ENCODE measurements at regions not wholly inside any gene's neighbourhood (a gene's known extent, or its start where the extent isn't known, plus 50 kb on each side); places are given as distances from the start of the nearest gene placed in this dataset.
"Not testable (repeated sequence)": the region's sequence is repeated elsewhere in the genome, so short reads cannot be mapped to it uniquely, and the experiment has no call there.

- no peak overlapping the region for H3K4me3 Mint-ChIP-seq
- CTCF ChIA-PET: no interaction called here
- no peaks in the 10 kb centered on the region for H3K4me1 Mint-ChIP-seq
Measured at GRCh38 chr4:138439143-138439581, 197.0 kb upstream of the SLC7A11 start.

GRCh38 chr4:138438608-138439007 is 196.5 kb upstream of the SLC7A11 start:
- Mint-ChIP-seq H3K36me3 (no peaks in the 10 kb centered on the region), H3K4me3 (no peak overlapping the region), H3K4me1 (no peaks in the 10 kb centered on the region), H3K27ac (no peak overlapping the region), H3K27me3 (no peaks in the 10 kb centered on the region), H3K9me3 (peaks cover 3 to 18% (median 15%) of the 10 kb centered on the region in 3 donors)
- Histone ChIP-seq H3K27me3 (replicated peaks in 1 of 2; ENCODE audit: control insufficient read depth in 2 of 2, extremely low read depth in 1 of 2, insufficient read depth in 2 of 2, low read length in 1 of 2) (no peaks in the 10 kb centered on the region), H3K36me3 (ENCODE audit: control insufficient read depth in 2 of 2, extremely low read depth in 1 of 2, insufficient read depth in 1 of 2, low read length in 1 of 2) (no peaks in the 10 kb centered on the region), H3K9me3 (no peaks in the 10 kb centered on the region), H3K4me3 (ENCODE audit: control insufficient read depth in 1 of 2, extremely low read depth in 1 of 2, low read length in 1 of 2) (no peak overlapping the region), H3K27ac (ENCODE audit: low read length) (no peak overlapping the region), H3K4me1 (ENCODE audit: control insufficient read depth in 1 of 2, extremely low read depth in 1 of 2, insufficient read depth in 2 of 2, low read length in 2 of 2) (no peaks in the 10 kb centered on the region)
- DNase-seq (no peak), ATAC-seq (replicated peaks in 1 of 4) (no peak)
- CTCF ChIA-PET: no interaction called here
- POLR2A ChIA-PET: no interaction called here

More at GRCh38 chr4:138439143-138439581, 197.0 kb upstream of the SLC7A11 start:
- no peak overlapping the region for H3K4me3 ChIP-seq (ENCODE audit: control insufficient read depth in 1 of 2, extremely low read depth in 1 of 2, low read length in 1 of 2)
- H3K27me3 Mint-ChIP-seq: no peaks in the 10 kb centered on the region
- H3K36me3 ChIP-seq (ENCODE audit: control insufficient read depth in 2 of 2, extremely low read depth in 1 of 2, insufficient read depth in 1 of 2, low read length in 1 of 2): no peaks in the 10 kb centered on the region
- no peaks in the 10 kb centered on the region for H3K36me3 Mint-ChIP-seq
- H3K27ac Mint-ChIP-seq: no peak overlapping the region
- no peak overlapping the region for H3K27ac ChIP-seq (ENCODE audit: low read length)
- H3K4me1 ChIP-seq (ENCODE audit: control insufficient read depth in 1 of 2, extremely low read depth in 1 of 2, insufficient read depth in 2 of 2, low read length in 2 of 2): no peaks in the 10 kb centered on the region
- no CpG with 5 or more reads among the region's 5 CpGs for WGBS (ENCODE audit: insufficient coverage)
- H3K27me3 ChIP-seq (replicated peaks in 1 of 2; ENCODE audit: control insufficient read depth in 2 of 2, extremely low read depth in 1 of 2, insufficient read depth in 2 of 2, low read length in 1 of 2): no peaks in the 10 kb centered on the region
- ATAC-seq (replicated peaks in 1 of 4): no peak
- peaks cover 3 to 17% (median 14%) of the 10 kb centered on the region in 3 donors for H3K9me3 Mint-ChIP-seq
- POLR2A ChIA-PET: no interaction called here
- DNase-seq: no peak
- H3K9me3 ChIP-seq: no peaks in the 10 kb centered on the region

GRCh38 chr4:138437263-138437851 is 195.2 kb upstream of the SLC7A11 start:
- H3K4me3 Mint-ChIP-seq: no peak overlapping the region
- no peaks in the 10 kb centered on the region for H3K27me3 ChIP-seq (replicated peaks in 1 of 2; ENCODE audit: control insufficient read depth in 2 of 2, extremely low read depth in 1 of 2, insufficient read depth in 2 of 2, low read length in 1 of 2)
- no peaks in the 10 kb centered on the region for H3K36me3 ChIP-seq (ENCODE audit: control insufficient read depth in 2 of 2, extremely low read depth in 1 of 2, insufficient read depth in 1 of 2, low read length in 1 of 2)
- H3K27me3 Mint-ChIP-seq: no peaks in the 10 kb centered on the region
- peaks cover 3 to 21% (median 17%) of the 10 kb centered on the region in 3 donors for H3K9me3 Mint-ChIP-seq
- no peaks in the 10 kb centered on the region for H3K4me1 Mint-ChIP-seq
- POLR2A ChIA-PET: no interaction called here
- CTCF ChIA-PET: no interaction called here
- H3K4me3 ChIP-seq (ENCODE audit: control insufficient read depth in 1 of 2, extremely low read depth in 1 of 2, low read length in 1 of 2): no peak overlapping the region
- ATAC-seq (replicated peaks in 1 of 4): no peak
- no peak for DNase-seq
- H3K4me1 ChIP-seq (ENCODE audit: control insufficient read depth in 1 of 2, extremely low read depth in 1 of 2, insufficient read depth in 2 of 2, low read length in 2 of 2): no peaks in the 10 kb centered on the region
- no peak overlapping the region for H3K27ac Mint-ChIP-seq
- H3K9me3 ChIP-seq: no peaks in the 10 kb centered on the region
- no peaks in the 10 kb centered on the region for H3K36me3 Mint-ChIP-seq
- no peak overlapping the region for H3K27ac ChIP-seq (ENCODE audit: low read length)
- WGBS (ENCODE audit: insufficient coverage): no CpG with 5 or more reads among the region's 1 CpG

DNA sequence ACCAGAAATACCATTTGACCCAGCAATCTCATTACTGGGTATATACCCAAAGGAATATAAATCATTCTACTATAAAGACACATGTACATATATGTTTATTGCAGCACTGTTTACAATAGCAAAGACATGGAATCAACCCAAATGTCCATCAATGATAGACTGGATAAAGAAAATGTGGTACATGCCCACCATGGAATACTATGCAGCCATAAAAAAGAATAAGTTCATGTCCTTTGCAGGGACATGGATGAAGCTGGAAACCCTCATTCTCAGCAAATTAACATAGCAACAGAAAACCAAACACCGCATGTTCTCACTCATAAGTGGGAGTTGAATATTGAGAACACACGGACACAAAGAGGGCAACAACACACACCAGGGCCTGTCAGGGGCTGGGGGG is 193.6 kb upstream of the SLC7A11 start:
- H3K9me3 Mint-ChIP-seq: peaks cover 3 to 17% (median 17%) of the 10 kb centered on the region in 3 donors
- H3K27me3 Mint-ChIP-seq; H3K27me3 ChIP-seq (replicated peaks in 1 of 2; ENCODE audit: control insufficient read depth in 2 of 2, extremely low read depth in 1 of 2, insufficient read depth in 2 of 2, low read length in 1 of 2); DNase-seq; CTCF ChIA-PET; H3K4me1 Mint-ChIP-seq; H3K4me3 ChIP-seq (ENCODE audit: control insufficient read depth in 1 of 2, extremely low read depth in 1 of 2, low read length in 1 of 2); H3K36me3 ChIP-seq (ENCODE audit: control insufficient read depth in 2 of 2, extremely low read depth in 1 of 2, insufficient read depth in 1 of 2, low read length in 1 of 2); H3K4me1 ChIP-seq (ENCODE audit: control insufficient read depth in 1 of 2, extremely low read depth in 1 of 2, insufficient read depth in 2 of 2, low read length in 2 of 2); H3K9me3 ChIP-seq; H3K4me3 Mint-ChIP-seq; H3K27ac ChIP-seq (ENCODE audit: low read length); H3K36me3 Mint-ChIP-seq; ATAC-seq (replicated peaks in 1 of 4); H3K27ac Mint-ChIP-seq; POLR2A ChIA-PET: not testable (repeated sequence)
- no CpG with 5 or more reads among the region's 2 CpGs for WGBS (ENCODE audit: insufficient coverage)

- POLR2A ChIA-PET; H3K36me3 ChIP-seq (ENCODE audit: control insufficient read depth in 2 of 2, extremely low read depth in 1 of 2, insufficient read depth in 1 of 2, low read length in 1 of 2); H3K27ac ChIP-seq (ENCODE audit: low read length); H3K27ac Mint-ChIP-seq; H3K27me3 ChIP-seq (replicated peaks in 1 of 2; ENCODE audit: control insufficient read depth in 2 of 2, extremely low read depth in 1 of 2, insufficient read depth in 2 of 2, low read length in 1 of 2); ATAC-seq (replicated peaks in 1 of 4); H3K9me3 ChIP-seq; H3K4me1 Mint-ChIP-seq; H3K36me3 Mint-ChIP-seq; CTCF ChIA-PET; H3K4me3 Mint-ChIP-seq; H3K27me3 Mint-ChIP-seq; H3K4me3 ChIP-seq (ENCODE audit: control insufficient read depth in 1 of 2, extremely low read depth in 1 of 2, low read length in 1 of 2); DNase-seq; H3K4me1 ChIP-seq (ENCODE audit: control insufficient read depth in 1 of 2, extremely low read depth in 1 of 2, insufficient read depth in 2 of 2, low read length in 2 of 2): not testable (repeated sequence)
- peaks cover 3 to 17% (median 15%) of the 10 kb centered on the region in 3 donors for H3K9me3 Mint-ChIP-seq
Measured at GRCh38 chr4:138435046-138435445, 192.9 kb upstream of the SLC7A11 start.

DNA sequence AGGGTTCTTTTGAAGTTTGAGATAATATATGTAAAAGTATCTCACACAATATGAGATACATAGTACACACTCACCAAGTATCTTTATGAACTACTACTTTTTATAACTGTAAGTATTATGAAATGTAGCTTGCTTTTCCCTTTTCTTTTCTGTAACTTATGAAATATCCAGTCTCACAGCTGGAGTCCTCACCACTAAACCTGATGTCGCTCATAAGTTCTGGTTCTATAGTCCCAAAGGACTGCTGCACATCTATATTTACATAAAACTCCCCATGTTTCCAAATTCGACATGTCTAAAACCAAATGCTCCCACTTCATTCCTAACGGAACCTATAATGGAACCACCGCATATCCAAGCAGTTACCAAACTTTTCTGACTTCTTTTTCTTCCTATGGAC is 186.5 kb upstream of the SLC7A11 start:
- Mint-ChIP-seq H3K4me1 (no peaks in the 10 kb centered on the region), H3K27me3 (no peaks in the 10 kb centered on the region), H3K9me3 (peaks cover 3 to 12% (median 7%) of the 10 kb centered on the region in 3 donors), H3K36me3 (no peaks in the 10 kb centered on the region), H3K4me3 (no peak overlapping the region), H3K27ac (no peak overlapping the region)
- ChIA-PET CTCF (no interaction called here), POLR2A (no interaction called here)
- no peaks in the 10 kb centered on the region for H3K9me3 ChIP-seq
- no peak overlapping the region for H3K27ac ChIP-seq (ENCODE audit: low read length)
- peaks cover 0 to 7% of the 10 kb centered on the region in 2 experiments for H3K27me3 ChIP-seq (replicated peaks in 1 of 2; ENCODE audit: control insufficient read depth in 2 of 2, extremely low read depth in 1 of 2, insufficient read depth in 2 of 2, low read length in 1 of 2)
- no peaks in the 10 kb centered on the region for H3K4me1 ChIP-seq (ENCODE audit: control insufficient read depth in 1 of 2, extremely low read depth in 1 of 2, insufficient read depth in 2 of 2, low read length in 2 of 2)
- H3K4me3 ChIP-seq (ENCODE audit: control insufficient read depth in 1 of 2, extremely low read depth in 1 of 2, low read length in 1 of 2): no peak overlapping the region
- no peaks in the 10 kb centered on the region for H3K36me3 ChIP-seq (ENCODE audit: control insufficient read depth in 2 of 2, extremely low read depth in 1 of 2, insufficient read depth in 1 of 2, low read length in 1 of 2)
- no peak for ATAC-seq (replicated peaks in 1 of 4)
- no peak for DNase-seq
- 88% methylated on average over 4 of the region's 4 CpGs for WGBS (ENCODE audit: insufficient coverage)

GRCh38 chr4:138426786-138427185 is 184.6 kb upstream of the SLC7A11 start:
- DNase-seq (no peak), ATAC-seq (replicated peaks in 1 of 4) (no peak)
- ChIA-PET POLR2A (no interaction called here), CTCF (no interaction called here)
- peaks cover 0 to 7% (median 0%) of the 10 kb centered on the region in 3 donors for H3K9me3 Mint-ChIP-seq
- no peaks in the 10 kb centered on the region for H3K36me3 Mint-ChIP-seq
- Histone ChIP-seq H3K27me3 (replicated peaks in 1 of 2; ENCODE audit: control insufficient read depth in 2 of 2, extremely low read depth in 1 of 2, insufficient read depth in 2 of 2, low read length in 1 of 2) (peaks cover 0 to 7% of the 10 kb centered on the region in 2 experiments), H3K36me3 (ENCODE audit: control insufficient read depth in 2 of 2, extremely low read depth in 1 of 2, insufficient read depth in 1 of 2, low read length in 1 of 2) (no peaks in the 10 kb centered on the region), H3K4me3 (ENCODE audit: control insufficient read depth in 1 of 2, extremely low read depth in 1 of 2, low read length in 1 of 2) (no peak overlapping the region), H3K9me3 (no peaks in the 10 kb centered on the region), H3K4me1 (ENCODE audit: control insufficient read depth in 1 of 2, extremely low read depth in 1 of 2, insufficient read depth in 2 of 2, low read length in 2 of 2) (no peaks in the 10 kb centered on the region), H3K27ac (ENCODE audit: low read length) (no peak overlapping the region)
- no peak overlapping the region for H3K4me3 Mint-ChIP-seq
- no peaks in the 10 kb centered on the region for H3K4me1 Mint-ChIP-seq
- no peaks in the 10 kb centered on the region for H3K27me3 Mint-ChIP-seq
- H3K27ac Mint-ChIP-seq: no peak overlapping the region
- WGBS (ENCODE audit: insufficient coverage): no CpG with 5 or more reads among the region's 1 CpG

Data from T-cell (primary cell).